H1 (cell line): ENCODE measurements at regions not wholly inside any gene's neighbourhood (a gene's known extent, or its start where the extent isn't known, plus 50 kb on each side); places are given as distances from the start of the nearest gene placed in this dataset.

Source experiments
- GTF2F1 ChIP-seq: IDR thresholded peaks from 2 replicates; pipeline ENCODE4 v1.6.1; 2012; ENCODE audit warnings: low read depth, low read length, improper control_type of control experiment, borderline replicate concordance
- RXRA ChIP-seq: IDR thresholded peaks from 2 replicates; pipeline ENCODE4 v1.6.1; 2011; ENCODE audit warnings: low read depth, mild to moderate bottlenecking, low read length, moderate library complexity; ENCODE audit not compliant: insufficient read depth
- SIN3A ChIP-seq, 2 experiments: IDR thresholded peaks in 1 of 2; conservative IDR thresholded peaks in 1 of 2; 2 replicates each; pipeline ENCODE4 v1.6.1; 2011 to 2012; ENCODE audit warnings: low read length in 2 of 2, improper control_type of control experiment in 1 of 2, low read depth in 1 of 2, mild to moderate bottlenecking in 1 of 2

GRCh38 chr6:156600678-156601077 is 176.5 kb upstream of the ARID1B start (continued):
- TF ChIP-seq SIN3A (conservative IDR thresholded peaks at IDR 0.05 in 1 of 2, IDR thresholded peaks at IDR 0.05 in 1 of 2; ENCODE audit: low read depth in 1 of 2, low read length in 2 of 2) (no peak), RXRA (no peak), GTF2F1 (no peak)
